Astrocyte (in vitro differentiated cells and primary cell): ENCODE measurements at regions not wholly inside any gene's neighbourhood (a gene's known extent, or its start where the extent isn't known, plus 50 kb on each side); places are given as distances from the start of the nearest gene placed in this dataset.

Source experiments
- EZH2 ChIP-seq: IDR thresholded peaks from 2 replicates; pipeline ENCODE4 v1.6.1; 2012; ENCODE audit warnings: mild to moderate bottlenecking, low read length, inconsistent platforms; ENCODE audit not compliant: insufficient read depth
- TF ChIP-seq, protein P1 (sequence below): IDR thresholded peaks from 2 replicates; pipeline ENCODE4 v1.5.1; 2011; ENCODE audit warnings: low read depth, mild to moderate bottlenecking, inconsistent platforms, low read length, moderate library complexity; ENCODE audit not compliant: insufficient read depth

DNA sequence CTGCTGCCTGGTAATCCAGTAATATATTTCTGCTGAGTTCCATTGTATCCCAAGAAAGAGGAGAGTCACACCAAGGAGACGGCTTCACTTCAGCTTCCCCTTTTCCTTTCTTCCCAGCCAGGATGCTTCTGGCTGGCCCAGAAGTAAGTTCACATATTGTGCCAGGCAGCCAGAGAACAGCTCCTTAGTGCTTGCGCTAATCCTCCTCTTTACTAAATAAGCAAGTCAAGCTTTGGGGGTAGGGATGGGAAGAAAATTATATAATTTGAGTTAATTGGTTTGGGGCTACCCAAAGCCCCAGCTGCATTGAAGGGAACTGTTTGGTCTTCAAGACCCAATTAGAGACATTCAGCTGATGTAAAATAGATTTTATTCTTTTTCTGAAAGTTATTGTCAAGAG, 218.8 kb upstream of the HES1 start:
- TF ChIP-seq, protein P1, sequence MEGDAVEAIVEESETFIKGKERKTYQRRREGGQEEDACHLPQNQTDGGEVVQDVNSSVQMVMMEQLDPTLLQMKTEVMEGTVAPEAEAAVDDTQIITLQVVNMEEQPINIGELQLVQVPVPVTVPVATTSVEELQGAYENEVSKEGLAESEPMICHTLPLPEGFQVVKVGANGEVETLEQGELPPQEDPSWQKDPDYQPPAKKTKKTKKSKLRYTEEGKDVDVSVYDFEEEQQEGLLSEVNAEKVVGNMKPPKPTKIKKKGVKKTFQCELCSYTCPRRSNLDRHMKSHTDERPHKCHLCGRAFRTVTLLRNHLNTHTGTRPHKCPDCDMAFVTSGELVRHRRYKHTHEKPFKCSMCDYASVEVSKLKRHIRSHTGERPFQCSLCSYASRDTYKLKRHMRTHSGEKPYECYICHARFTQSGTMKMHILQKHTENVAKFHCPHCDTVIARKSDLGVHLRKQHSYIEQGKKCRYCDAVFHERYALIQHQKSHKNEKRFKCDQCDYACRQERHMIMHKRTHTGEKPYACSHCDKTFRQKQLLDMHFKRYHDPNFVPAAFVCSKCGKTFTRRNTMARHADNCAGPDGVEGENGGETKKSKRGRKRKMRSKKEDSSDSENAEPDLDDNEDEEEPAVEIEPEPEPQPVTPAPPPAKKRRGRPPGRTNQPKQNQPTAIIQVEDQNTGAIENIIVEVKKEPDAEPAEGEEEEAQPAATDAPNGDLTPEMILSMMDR: no peak
- no peak for TF ChIP-seq EZH2
